ENCODE measurements at regions not wholly inside any gene's neighbourhood (a gene's known extent, or its start where the extent isn't known, plus 50 kb on each side); places are given as distances from the start of the nearest gene placed in this dataset.

GRCh38 chr10:8979976-8980375, 925.5 kb downstream of the GATA3 start:
- Histone ChIP-seq H4K20me1 (ENCODE audit: control insufficient read depth, extremely low read depth, insufficient read depth, low read length) (no peaks in the 10 kb centered on the region), H3K36me3 (ENCODE audit: control insufficient read depth in 2 of 2, extremely low read depth in 1 of 2, insufficient read depth in 2 of 2, low read length in 2 of 2) (no peaks in the 10 kb centered on the region), H3K79me2 (ENCODE audit: control insufficient read depth, insufficient read depth, low read length) (no peaks in the 10 kb centered on the region), H3K9ac (ENCODE audit: control insufficient read depth, extremely low read depth, insufficient read depth, low read length) (no peak overlapping the region), H3K27me3 (ENCODE audit: control insufficient read depth, extremely low read depth, insufficient read depth, low read length) (no peaks in the 10 kb centered on the region), H3K9me3 (ENCODE audit: control insufficient read depth, low read depth, low read length) (no peaks in the 10 kb centered on the region), H3K4me1 (ENCODE audit: control insufficient read depth, extremely low read depth, insufficient read depth, low read length) (peaks cover 8% of the 10 kb centered on the region), H3K4me2 (ENCODE audit: control insufficient read depth, extremely low read depth, insufficient read depth, low read depth, low read length) (no peak overlapping the region), H2AFZ (ENCODE audit: control insufficient read depth, low read length) (no peak overlapping the region), H3K27ac (ENCODE audit: control insufficient read depth, insufficient read depth, low read length) (no peak overlapping the region), H3K9me1 (ENCODE audit: control insufficient read depth, extremely low read depth, insufficient read depth, low read length) (no peaks in the 10 kb centered on the region), H3K4me3 (ENCODE audit: control insufficient read depth in 2 of 3, extremely low read depth in 1 of 3, insufficient read depth in 2 of 3, low read depth in 1 of 3, low read length in 3 of 3) (no peak overlapping the region)
- no peak for TF ChIP-seq EZH2 (IDR thresholded peaks at IDR 0.05; ENCODE audit: low read length)
- DNase-seq (ENCODE audit: low read depth, low spot score) (no peak), FAIRE-seq (peak; percentile 26)
- dilution Hi-C loops (cut with MboI; ENCODE audit: extremely low pct_ligation_motif_present, low sequenced_read_pairs), result no loop called here

- Histone ChIP-seq H4K20me1 (ENCODE audit: control insufficient read depth, extremely low read depth, insufficient read depth, low read length) (no peaks in the 10 kb centered on the region), H3K9ac (ENCODE audit: control insufficient read depth, extremely low read depth, insufficient read depth, low read length) (no peak overlapping the region), H3K9me3 (ENCODE audit: control insufficient read depth, low read depth, low read length) (no peaks in the 10 kb centered on the region), H3K4me1 (ENCODE audit: control insufficient read depth, extremely low read depth, insufficient read depth, low read length) (no peaks in the 10 kb centered on the region), H3K79me2 (ENCODE audit: control insufficient read depth, insufficient read depth, low read length) (no peaks in the 10 kb centered on the region), H3K4me3 (ENCODE audit: control insufficient read depth in 2 of 3, extremely low read depth in 1 of 3, insufficient read depth in 2 of 3, low read depth in 1 of 3, low read length in 3 of 3) (no peak overlapping the region), H3K9me1 (ENCODE audit: control insufficient read depth, extremely low read depth, insufficient read depth, low read length) (no peaks in the 10 kb centered on the region), H2AFZ (ENCODE audit: control insufficient read depth, low read length) (no peak overlapping the region), H3K27me3 (ENCODE audit: control insufficient read depth, extremely low read depth, insufficient read depth, low read length) (no peaks in the 10 kb centered on the region), H3K36me3 (ENCODE audit: control insufficient read depth in 2 of 2, extremely low read depth in 1 of 2, insufficient read depth in 2 of 2, low read length in 2 of 2) (no peaks in the 10 kb centered on the region), H3K4me2 (ENCODE audit: control insufficient read depth, extremely low read depth, insufficient read depth, low read depth, low read length) (no peak overlapping the region), H3K27ac (ENCODE audit: control insufficient read depth, insufficient read depth, low read length) (no peak overlapping the region)
- DNase-seq (ENCODE audit: low read depth, low spot score) (no peak), FAIRE-seq (no peak)
- dilution Hi-C loops (cut with MboI; ENCODE audit: extremely low pct_ligation_motif_present, low sequenced_read_pairs), result no loop called here
- TF ChIP-seq EZH2 (IDR thresholded peaks at IDR 0.05; ENCODE audit: low read length) (no peak), CTCF (optimal IDR thresholded peaks at IDR 0.05 in 1 of 3, IDR thresholded peaks at IDR 0.05 in 1 of 3, conservative IDR thresholded peaks at IDR 0.05 in 1 of 3; ENCODE audit: extremely low read depth in 1 of 3, insufficient read depth in 2 of 3, low read length in 3 of 3) (no peak)
Measured at GRCh38 chr10:8981277-8981676, 926.8 kb downstream of the GATA3 start.

GRCh38 chr10:8985651-8986050, 931.2 kb downstream of the GATA3 start:
- H3K27ac ChIP-seq (ENCODE audit: control insufficient read depth, insufficient read depth, low read length), result no peak overlapping the region
- TF ChIP-seq CTCF (optimal IDR thresholded peaks at IDR 0.05 in 1 of 3, IDR thresholded peaks at IDR 0.05 in 1 of 3, conservative IDR thresholded peaks at IDR 0.05 in 1 of 3; ENCODE audit: extremely low read depth in 1 of 3, insufficient read depth in 2 of 3, low read length in 3 of 3) (no peak), EZH2 (IDR thresholded peaks at IDR 0.05; ENCODE audit: low read length) (no peak)
- H3K27me3 ChIP-seq (ENCODE audit: control insufficient read depth, extremely low read depth, insufficient read depth, low read length), result no peaks in the 10 kb centered on the region
- H2AFZ ChIP-seq (ENCODE audit: control insufficient read depth, low read length), result no peak overlapping the region
- H3K9me1 ChIP-seq (ENCODE audit: control insufficient read depth, extremely low read depth, insufficient read depth, low read length), result no peaks in the 10 kb centered on the region
- no peaks in the 10 kb centered on the region for H3K9me3 ChIP-seq (ENCODE audit: control insufficient read depth, low read depth, low read length)
- dilution Hi-C loops (cut with MboI; ENCODE audit: extremely low pct_ligation_motif_present, low sequenced_read_pairs), result no loop called here
- no peak overlapping the region for H3K9ac ChIP-seq (ENCODE audit: control insufficient read depth, extremely low read depth, insufficient read depth, low read length)
- FAIRE-seq (no peak), DNase-seq (ENCODE audit: low read depth, low spot score) (no peak)
- no peaks in the 10 kb centered on the region for H3K36me3 ChIP-seq (ENCODE audit: control insufficient read depth in 2 of 2, extremely low read depth in 1 of 2, insufficient read depth in 2 of 2, low read length in 2 of 2)
- H3K4me2 ChIP-seq (ENCODE audit: control insufficient read depth, extremely low read depth, insufficient read depth, low read depth, low read length), result no peak overlapping the region
- H3K79me2 ChIP-seq (ENCODE audit: control insufficient read depth, insufficient read depth, low read length), result no peaks in the 10 kb centered on the region
- no peaks in the 10 kb centered on the region for H3K4me1 ChIP-seq (ENCODE audit: control insufficient read depth, extremely low read depth, insufficient read depth, low read length)
- no peaks in the 10 kb centered on the region for H4K20me1 ChIP-seq (ENCODE audit: control insufficient read depth, extremely low read depth, insufficient read depth, low read length)
- no peak overlapping the region for H3K4me3 ChIP-seq (ENCODE audit: control insufficient read depth in 2 of 3, extremely low read depth in 1 of 3, insufficient read depth in 2 of 3, low read depth in 1 of 3, low read length in 3 of 3)
